Inflammatory macrophage (primary cell): ENCODE measurements at regions not wholly inside any gene's neighbourhood (a gene's known extent, or its start where the extent isn't known, plus 50 kb on each side); places are given as distances from the start of the nearest gene placed in this dataset.
"Not testable (repeated sequence)": the region's sequence is repeated elsewhere in the genome, so short reads cannot be mapped to it uniquely, and the experiment has no call there.

Experiments
- DNase-seq, 2 donors: peaks; one replicate each; pipeline ENCODE4 v3.0.0-alpha.2; 2020 to 2022

GRCh38 chr20:57996465-57996864 lies 232.0 kb downstream of the ANKRD60 start:
- DNase-seq: no peak

- peak in 1 of 2 donors; percentile 3 for DNase-seq
Measured at GRCh38 chr20:57995381-57995977, 233.0 kb downstream of the ANKRD60 start.

GRCh38 chr20:57993716-57994431 lies 234.6 kb downstream of the ANKRD60 start:
- DNase-seq: no peak

DNA sequence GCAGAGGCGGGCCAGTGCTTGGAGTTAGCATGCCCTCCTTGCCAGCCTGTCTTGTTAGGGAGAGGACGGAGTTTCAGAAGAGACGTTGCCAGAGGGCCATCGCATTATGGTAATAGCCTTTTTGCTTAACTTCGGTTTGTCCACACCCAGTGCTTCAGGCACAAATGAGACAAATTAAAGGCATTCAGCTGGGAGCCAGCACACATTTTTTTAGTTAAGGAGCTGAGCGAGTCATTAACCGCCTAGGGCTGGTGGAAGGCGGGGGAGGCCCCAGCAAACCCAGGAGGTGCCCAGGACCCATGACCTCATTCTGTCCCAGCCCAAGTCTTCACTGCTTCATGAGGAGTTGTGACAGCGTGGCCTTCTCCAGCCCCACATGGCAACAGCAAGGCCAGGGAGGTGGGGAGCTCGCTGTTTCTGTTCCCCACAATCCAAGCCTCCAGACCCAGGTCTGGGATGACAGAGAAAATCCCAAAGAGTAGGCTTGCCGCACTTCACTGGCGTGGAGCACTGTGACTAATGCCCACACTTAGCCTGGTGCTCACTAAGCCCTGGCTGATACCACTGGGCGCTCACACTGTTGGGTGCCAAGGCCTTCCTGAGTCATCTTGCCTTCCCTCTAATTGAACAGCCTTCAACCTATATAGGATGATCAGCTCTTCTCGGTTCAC lies 237.1 kb downstream of the ANKRD60 start:
- no peak for DNase-seq

- no peak for DNase-seq
Measured at GRCh38 chr20:57990396-57990987, 238.0 kb downstream of the ANKRD60 start.

DNA sequence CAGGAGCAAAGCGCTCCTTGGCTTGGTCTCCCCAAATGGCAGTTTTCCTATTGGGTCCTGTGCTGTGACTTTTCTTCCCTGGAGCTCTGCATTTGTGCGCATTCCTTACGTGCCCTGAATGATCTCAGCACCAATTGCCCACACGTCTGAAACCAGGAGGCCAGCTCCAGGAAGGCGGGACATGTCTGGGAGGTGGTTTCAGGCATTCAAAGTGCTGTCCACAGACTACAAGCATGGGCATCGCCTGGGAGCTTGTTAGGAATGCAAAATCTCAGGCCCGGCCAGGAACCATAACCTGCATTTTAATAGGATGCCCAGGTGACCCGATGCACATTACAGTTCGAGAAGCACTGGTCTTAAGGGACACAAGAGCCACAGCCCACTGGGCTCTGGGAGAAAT lies 239.6 kb downstream of the ANKRD60 start:
- no peak for DNase-seq

DNA sequence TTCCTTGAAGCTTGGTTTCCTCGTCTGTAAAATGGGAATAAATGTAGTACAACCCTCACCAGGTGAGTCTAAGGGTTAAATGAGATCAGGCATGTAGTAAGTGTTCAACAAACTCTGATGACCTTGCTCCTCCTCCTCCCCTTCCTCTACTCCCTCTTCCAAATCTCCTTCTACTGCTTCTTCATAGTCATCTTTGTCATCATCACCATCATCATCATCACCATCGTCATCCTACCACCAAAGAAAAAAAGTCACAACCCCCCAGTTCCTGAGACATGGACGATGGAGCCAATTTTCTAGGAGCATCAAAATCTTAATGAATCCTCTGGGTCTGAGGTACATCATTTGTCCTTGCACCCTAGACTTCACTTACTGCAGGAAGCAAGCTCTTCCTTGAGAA lies 240.0 kb downstream of the ANKRD60 start:
- DNase-seq: no peak

DNA sequence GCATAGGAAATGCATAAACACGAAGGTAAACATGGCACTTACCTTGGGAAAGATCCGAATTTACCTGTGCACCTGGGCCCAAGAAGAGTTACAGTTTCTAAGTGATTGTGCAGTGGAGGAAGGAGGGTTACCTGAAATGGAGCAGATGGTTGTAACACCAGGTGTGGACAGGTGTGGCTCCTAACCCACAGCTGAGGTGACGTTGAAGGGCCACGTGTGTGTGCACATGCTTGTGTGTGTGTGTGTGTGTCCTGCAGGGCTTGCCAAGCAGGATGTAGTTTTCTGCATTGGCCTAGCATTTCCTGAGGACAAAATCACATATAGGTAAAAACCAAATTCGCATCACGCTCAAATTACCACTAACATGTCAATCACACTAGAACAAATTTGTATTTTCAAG lies 240.8 kb downstream of the ANKRD60 start:
- no peak for DNase-seq

- no peak for DNase-seq
Measured at GRCh38 chr20:57986666-57987065, 241.8 kb downstream of the ANKRD60 start.

GRCh38 chr20:57985278-57985677 lies 243.2 kb downstream of the ANKRD60 start:
- no peak for DNase-seq

- DNase-seq: no peak
Measured at GRCh38 chr20:57983082-57983481, 245.4 kb downstream of the ANKRD60 start.

DNA sequence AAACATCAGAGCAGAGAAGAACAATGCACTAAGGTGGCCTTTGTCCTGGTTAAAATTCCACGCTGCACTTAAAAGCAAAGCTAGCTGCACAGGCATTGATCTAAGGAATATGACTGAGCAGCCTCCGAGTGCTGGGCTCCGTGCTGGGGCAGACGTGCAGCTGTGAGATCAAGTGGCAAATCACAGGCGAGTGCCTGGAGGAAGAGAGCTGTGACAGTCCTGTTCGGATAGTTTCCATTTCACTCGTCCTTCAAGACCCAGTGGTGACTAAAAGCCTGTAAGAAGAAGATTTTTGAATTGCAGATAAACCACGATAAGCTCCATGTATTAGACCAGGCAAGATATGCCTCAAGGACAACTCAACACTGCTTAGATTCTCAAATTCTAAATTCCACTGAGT lies 247.9 kb downstream of the ANKRD60 start:
- no peak for DNase-seq

GRCh38 chr20:57977569-57977968 lies 250.9 kb downstream of the ANKRD60 start:
- no peak for DNase-seq

GRCh38 chr20:57977141-57977540 lies 251.3 kb downstream of the ANKRD60 start:
- no peak for DNase-seq

DNA sequence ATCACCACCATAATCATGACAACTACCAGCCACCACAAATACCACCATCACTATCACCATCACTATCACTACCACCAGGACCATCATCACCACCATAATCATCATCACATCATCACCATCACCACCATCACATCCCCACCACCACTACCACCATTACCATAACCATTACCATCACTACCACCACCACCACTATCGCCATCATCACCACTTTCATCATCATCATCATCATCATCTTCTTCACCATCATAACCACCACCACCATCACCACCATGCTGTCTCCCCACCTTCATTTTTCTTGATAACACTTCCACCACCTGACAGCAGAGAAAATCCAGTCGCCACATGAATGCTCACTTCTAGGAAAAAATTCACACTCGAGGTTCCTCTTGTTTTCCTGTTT lies 253.6 kb downstream of the ANKRD60 start:
- no peak for DNase-seq

GRCh38 chr20:57973886-57974285 lies 254.6 kb downstream of the ANKRD60 start:
- no peak for DNase-seq

GRCh38 chr20:57971583-57971982 lies 256.9 kb downstream of the ANKRD60 start:
- DNase-seq: not testable (repeated sequence)

- no peak for DNase-seq
Measured at GRCh38 chr20:57970856-57971255, 257.6 kb downstream of the ANKRD60 start.

- DNase-seq: no peak
Measured at GRCh38 chr20:57970116-57970515, 258.3 kb downstream of the ANKRD60 start.

DNA sequence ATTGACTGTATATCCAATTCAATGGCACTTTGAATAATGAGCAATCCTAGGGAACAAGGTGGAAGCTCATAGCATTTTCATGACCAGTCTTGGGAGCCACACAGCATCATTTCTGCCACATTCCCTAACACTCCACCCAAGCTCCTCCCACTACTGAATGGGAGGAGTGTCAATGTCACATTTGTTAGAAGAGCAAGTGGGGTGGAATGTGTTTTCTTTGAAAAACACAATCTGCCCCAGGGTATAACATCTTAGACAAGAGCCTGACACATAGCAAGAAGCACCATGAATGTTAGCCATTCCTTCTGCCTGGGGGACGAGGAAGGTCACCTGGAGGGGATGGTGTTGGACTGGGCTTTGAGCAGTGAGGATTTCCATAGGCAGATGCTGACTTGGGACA lies 258.3 kb upstream of the PMEPA1 start:
- no peak for DNase-seq

DNA sequence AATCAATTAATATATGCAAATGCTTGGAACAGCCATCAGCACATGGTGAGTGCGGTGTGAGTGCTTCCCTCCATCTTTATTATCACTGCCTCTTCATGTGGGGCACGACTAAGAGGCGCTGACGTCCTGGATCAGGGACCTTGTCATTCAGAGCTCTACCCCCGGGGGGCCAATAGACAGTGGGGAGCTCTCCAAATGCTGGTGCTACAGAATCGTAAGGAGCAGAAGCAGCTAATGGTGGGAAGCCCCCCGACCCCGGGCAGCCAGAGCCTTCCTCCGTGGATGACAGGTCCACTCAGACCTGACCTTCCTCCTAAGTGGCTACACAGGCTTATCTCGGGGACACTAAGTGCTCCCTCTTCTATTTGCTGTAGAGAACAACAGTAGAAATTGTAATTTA lies 257.5 kb upstream of the PMEPA1 start:
- no peak for DNase-seq

GRCh38 chr20:57966620-57967019 lies 256.8 kb upstream of the PMEPA1 start:
- DNase-seq: no peak

- DNase-seq: no peak
Measured at GRCh38 chr20:57965441-57965840, 255.6 kb upstream of the PMEPA1 start.
